Endothelial cell of umbilical vein (primary cell): ENCODE measurements at regions not wholly inside any gene's neighbourhood (a gene's known extent, or its start where the extent isn't known, plus 50 kb on each side); places are given as distances from the start of the nearest gene placed in this dataset.

Experiments used
- BruUV-seq: library from RNA; stranded (reverse); fragments of 400-500 nt; replicated peaks from 2 replicates; lab custom pipeline; 2021; lab: Mats Ljungman, UMichigan
- CTCF ChIA-PET: fragments of 300-600, 350-600 bp; sonication (Branson Sonifier 250); formaldehyde crosslinking; loops from one replicate; lab custom pipeline; 2021; ENCODE audit warnings: antibody characterized with exemption, inconsistent platforms; lab: Charles Lee
- POLR2A ChIA-PET: fragments of 300-600, 350-600 bp; sonication (Branson Sonifier 250); formaldehyde crosslinking; loops from one replicate; lab custom pipeline; 2021; ENCODE audit warnings: antibody characterized with exemption, inconsistent platforms; lab: Charles Lee
- DNase-seq: peaks from one replicate; pipeline ENCODE4 v3.0.0-alpha.2; 2011; ENCODE audit warnings: low read depth, low spot score
- FAIRE-seq: peaks from 2 replicates; lab custom pipeline; 2011; peaks lifted over from hg19 to GRCh38; lab: Jason Lieb, UNC
- H2AFZ ChIP-seq: 2 replicates; pipeline ENCODE4 v1.6.0; 2012; ENCODE audit warnings: low read depth, low read length, control low read depth, inconsistent platforms
- H3K27ac ChIP-seq: 2 replicates; pipeline ENCODE4 v1.5.1; 2011; ENCODE audit warnings: low read depth, mild to moderate bottlenecking, control low read depth, low read length, moderate library complexity; ENCODE audit not compliant: insufficient read depth
- H3K27me3 ChIP-seq, 2 experiments: 2 replicates each; pipeline versions ENCODE4 v1.6.0 to v1.6.1; 2011; ENCODE audit warnings: low read length in 2 of 2, mixed read lengths in 1 of 2; ENCODE audit not compliant: control insufficient read depth in 2 of 2, insufficient read depth in 2 of 2
- H3K36me3 ChIP-seq, 2 experiments: 2 replicates in 1 of 2; 3 replicates in 1 of 2; pipeline ENCODE4 v1.5.1; 2011; ENCODE audit warnings: low read length in 2 of 2, mild to moderate bottlenecking in 1 of 2, moderate library complexity in 1 of 2; ENCODE audit not compliant: control insufficient read depth in 2 of 2, insufficient read depth in 2 of 2; ENCODE audit errors: extremely low read depth in 1 of 2
- H3K4me1 ChIP-seq: 3 replicates; pipeline ENCODE4 v1.5.1; 2011; ENCODE audit warnings: mild to moderate bottlenecking, low read length; ENCODE audit not compliant: control insufficient read depth, insufficient read depth; ENCODE audit errors: extremely low read depth
- H3K4me2 ChIP-seq: 2 replicates; pipeline ENCODE4 v1.6.1; 2011; ENCODE audit warnings: low read length, control low read depth, mixed read lengths; ENCODE audit not compliant: insufficient read depth
- H3K4me3 ChIP-seq, 3 experiments: fragments of 200-600 bp in 1 of 3; sonication (generic), shearing (Covaris generic) in 1 of 3; replicated peaks in 1 of 3; 2 replicates each; pipeline ENCODE4 v1.5.1; 2011 to 2016; ENCODE audit warnings: control low read depth in 3 of 3, low read length in 3 of 3, mild to moderate bottlenecking in 2 of 3, inconsistent platforms in 1 of 3, low read depth in 1 of 3, moderate library complexity in 1 of 3; ENCODE audit not compliant: insufficient read depth in 1 of 3
- H3K79me2 ChIP-seq: 2 replicates; pipeline ENCODE4 v1.6.0; 2012; ENCODE audit warnings: low read length, inconsistent platforms; ENCODE audit not compliant: control insufficient read depth, insufficient read depth
- H3K9ac ChIP-seq: replicated peaks from 2 replicates; pipeline ENCODE3; 2011; ENCODE audit warnings: low read length, control low read depth; ENCODE audit not compliant: insufficient read depth; ENCODE audit errors: extremely low read depth
- H3K9me1 ChIP-seq: replicated peaks from 3 replicates; pipeline ENCODE4 v1.6.0; 2011; ENCODE audit warnings: mild to moderate bottlenecking, low read length; ENCODE audit not compliant: control insufficient read depth, insufficient read depth; ENCODE audit errors: extremely low read depth
- H3K9me3 ChIP-seq: replicated peaks from 2 replicates; pipeline ENCODE4 v1.5.1; 2012; ENCODE audit warnings: low read length, inconsistent platforms; ENCODE audit not compliant: control insufficient read depth, insufficient read depth
- H4K20me1 ChIP-seq: replicated peaks from 2 replicates; pipeline ENCODE3; 2011; ENCODE audit warnings: mild to moderate bottlenecking, low read length; ENCODE audit not compliant: control insufficient read depth, insufficient read depth; ENCODE audit errors: extremely low read depth
- CTCF ChIP-seq, 2 donors: IDR thresholded peaks; 1 replicate in 1 of 2; 2 replicates in 1 of 2; pipeline ENCODE4 v1.5.1; 2011; ENCODE audit warnings: low read length in 2 of 2, mild to moderate bottlenecking in 2 of 2, moderate library complexity in 2 of 2, control low read depth in 1 of 2, inconsistent platforms in 1 of 2, low read depth in 1 of 2; ENCODE audit not compliant: insufficient read depth in 1 of 2; ENCODE audit errors: extremely low read depth in 1 of 2
- EZH2 ChIP-seq: IDR thresholded peaks from 2 replicates; pipeline ENCODE4 v1.6.1; 2012; ENCODE audit warnings: borderline replicate concordance, low read depth, mild to moderate bottlenecking, moderate library complexity, low read length, inconsistent platforms; ENCODE audit not compliant: severe bottlenecking
- FOS ChIP-seq: IDR thresholded peaks from 2 replicates; pipeline ENCODE4 v1.6.1; 2011; ENCODE audit warnings: mild to moderate bottlenecking, low read length, moderate library complexity, borderline replicate concordance; ENCODE audit not compliant: insufficient read depth
- GATA2 ChIP-seq: IDR thresholded peaks from 2 replicates; pipeline ENCODE4 v1.7.0; 2011; ENCODE audit warnings: low read depth, mild to moderate bottlenecking, moderate library complexity, mixed read lengths, low read length; ENCODE audit not compliant: insufficient read length, insufficient read depth
- JUN ChIP-seq: IDR thresholded peaks from 2 replicates; pipeline ENCODE4 v1.6.1; 2011; ENCODE audit warnings: borderline replicate concordance, low read depth; ENCODE audit not compliant: insufficient read length, insufficient read depth
- MYC ChIP-seq: IDR thresholded peaks from one replicate; pipeline ENCODE4 v1.6.1; 2011; ENCODE audit warnings: mild to moderate bottlenecking, low read depth, low read length
- POLR2A ChIP-seq: IDR thresholded peaks from 2 replicates; pipeline ENCODE4 v1.6.1; 2012; ENCODE audit warnings: low read depth, mild to moderate bottlenecking, control low read depth, low read length
- POLR2AphosphoS5 ChIP-seq: IDR thresholded peaks from 2 replicates; pipeline ENCODE4 v1.6.1; 2012; ENCODE audit warnings: low read depth, mild to moderate bottlenecking, control low read depth, low read length, moderate library complexity; ENCODE audit not compliant: insufficient read depth
- dilution Hi-C: fragments of 300-500 bp; cut with MboI; formaldehyde crosslinking; loops from one replicate; pipeline ENCODE4 v1.15.0; 2019; ENCODE audit warnings: low sequenced_read_pairs; ENCODE audit not compliant: extremely low pct_ligation_motif_present
- intact Hi-C: fragments of 100-400 bp; cut with micrococcal nuclease; formaldehyde crosslinking; loops from one replicate; pipeline ENCODE4 v1.10.0; 2022
- TF ChIP-seq, protein P1 (sequence below): IDR thresholded peaks from 2 replicates; pipeline ENCODE4 v1.6.1; 2011; ENCODE audit not compliant: insufficient read depth, insufficient read length

GRCh38 chr13:105353654-105354053, 1181.8 kb downstream of the EFNB2 start:
- H3K9me1 ChIP-seq, result no peaks in the 10 kb centered on the region

More at GRCh38 chr13:105353654-105354053, 1181.8 kb downstream of the EFNB2 start:
- FAIRE-seq (no peak), DNase-seq (no peak)
- ChIA-PET CTCF (no interaction called here), POLR2A (no interaction called here)
- TF ChIP-seq POLR2AphosphoS5, result no peak
- TF ChIP-seq CTCF (IDR thresholded peaks at IDR 0.05; ENCODE audit: extremely low read depth in 1 of 2, insufficient read depth in 1 of 2, low read depth in 1 of 2, low read length in 2 of 2), result no peak
- no peak for TF ChIP-seq POLR2A
- no peak for TF ChIP-seq GATA2
- TF ChIP-seq EZH2, result no peak
- no peak for TF ChIP-seq MYC
- no peak for TF ChIP-seq FOS
- TF ChIP-seq JUN, result no peak
- TF ChIP-seq, protein P1, sequence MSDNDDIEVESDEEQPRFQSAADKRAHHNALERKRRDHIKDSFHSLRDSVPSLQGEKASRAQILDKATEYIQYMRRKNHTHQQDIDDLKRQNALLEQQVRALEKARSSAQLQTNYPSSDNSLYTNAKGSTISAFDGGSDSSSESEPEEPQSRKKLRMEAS, result no peak
- no peak overlapping the region for H3K4me2 ChIP-seq
- H3K9me3 ChIP-seq, result no peaks in the 10 kb centered on the region
- intact Hi-C loops (no loop called here), dilution Hi-C loops (no loop called here)
- no peak overlapping the region for H3K4me3 ChIP-seq
- no peaks in the 10 kb centered on the region for H3K4me1 ChIP-seq
- H2AFZ ChIP-seq, result no peak overlapping the region
- H3K79me2 ChIP-seq, result no peaks in the 10 kb centered on the region
- no peak overlapping the region for H3K9ac ChIP-seq
- no peak overlapping the region for H3K27ac ChIP-seq
- no peaks in the 10 kb centered on the region for H3K36me3 ChIP-seq
- H4K20me1 ChIP-seq, result no peaks in the 10 kb centered on the region
- H3K27me3 ChIP-seq, result no peaks in the 10 kb centered on the region
- no TSS peak for BruUV-seq
